ENCODE measurements at regions not wholly inside any gene's neighbourhood (a gene's known extent, or its start where the extent isn't known, plus 50 kb on each side); places are given as distances from the start of the nearest gene placed in this dataset.

DNA sequence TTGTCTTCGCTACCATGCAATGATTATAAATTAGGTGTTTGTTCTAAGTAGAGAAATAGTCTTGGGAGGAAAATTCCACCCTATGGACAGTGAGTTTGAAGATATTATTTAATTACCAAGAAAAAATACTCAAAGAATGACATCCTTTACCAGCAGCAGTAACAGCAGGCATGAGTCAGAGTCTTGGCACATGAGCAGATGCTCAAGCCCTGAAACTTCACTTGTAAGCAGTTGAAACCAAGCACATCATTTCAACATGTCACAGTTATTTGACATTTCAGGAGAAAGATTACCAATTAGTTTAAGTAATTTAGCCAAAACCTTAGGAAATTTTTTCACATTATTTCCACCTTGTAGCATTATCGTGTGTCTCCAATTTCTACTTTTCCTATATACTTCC lies 99.2 kb downstream of the C12orf50 start:
- no peak for DNase-seq (ENCODE audit: low read depth)
- TF ChIP-seq, protein P1, sequence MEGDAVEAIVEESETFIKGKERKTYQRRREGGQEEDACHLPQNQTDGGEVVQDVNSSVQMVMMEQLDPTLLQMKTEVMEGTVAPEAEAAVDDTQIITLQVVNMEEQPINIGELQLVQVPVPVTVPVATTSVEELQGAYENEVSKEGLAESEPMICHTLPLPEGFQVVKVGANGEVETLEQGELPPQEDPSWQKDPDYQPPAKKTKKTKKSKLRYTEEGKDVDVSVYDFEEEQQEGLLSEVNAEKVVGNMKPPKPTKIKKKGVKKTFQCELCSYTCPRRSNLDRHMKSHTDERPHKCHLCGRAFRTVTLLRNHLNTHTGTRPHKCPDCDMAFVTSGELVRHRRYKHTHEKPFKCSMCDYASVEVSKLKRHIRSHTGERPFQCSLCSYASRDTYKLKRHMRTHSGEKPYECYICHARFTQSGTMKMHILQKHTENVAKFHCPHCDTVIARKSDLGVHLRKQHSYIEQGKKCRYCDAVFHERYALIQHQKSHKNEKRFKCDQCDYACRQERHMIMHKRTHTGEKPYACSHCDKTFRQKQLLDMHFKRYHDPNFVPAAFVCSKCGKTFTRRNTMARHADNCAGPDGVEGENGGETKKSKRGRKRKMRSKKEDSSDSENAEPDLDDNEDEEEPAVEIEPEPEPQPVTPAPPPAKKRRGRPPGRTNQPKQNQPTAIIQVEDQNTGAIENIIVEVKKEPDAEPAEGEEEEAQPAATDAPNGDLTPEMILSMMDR (IDR thresholded peaks at IDR 0.05; ENCODE audit: control insufficient read depth, extremely low read depth, insufficient read depth), result no peak

DNA sequence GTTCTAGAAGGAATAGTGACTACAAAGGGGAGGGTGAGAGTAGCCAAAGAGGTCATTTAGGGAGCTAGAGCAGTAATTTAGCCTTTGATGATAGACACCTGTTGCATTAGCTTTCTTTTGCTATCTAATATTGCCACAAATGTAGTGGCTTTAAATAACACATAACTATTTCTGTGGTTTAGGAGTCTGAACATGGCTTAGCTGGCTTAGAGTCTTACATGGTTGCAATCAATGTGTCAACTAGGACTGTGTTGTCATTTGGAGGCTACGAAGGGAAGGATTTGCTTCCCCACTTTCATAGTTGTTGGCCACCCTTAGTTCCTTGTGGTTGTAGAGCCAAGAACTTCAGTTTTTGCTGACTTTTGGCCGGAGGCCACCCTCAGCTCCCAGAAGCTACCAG lies 99.9 kb downstream of the C12orf50 start:
- no peak overlapping the region for H3K4me3 ChIP-seq (ENCODE audit: low read depth, low read length)
- no peak for DNase-seq (ENCODE audit: low read depth)
- TF ChIP-seq, protein P1 (IDR thresholded peaks at IDR 0.05; ENCODE audit: control insufficient read depth, extremely low read depth, insufficient read depth), result no peak

More for the DNA sequence above, 99.2 kb downstream of the C12orf50 start:
- H3K4me3 ChIP-seq (ENCODE audit: low read depth, low read length), result no peak overlapping the region

DNA sequence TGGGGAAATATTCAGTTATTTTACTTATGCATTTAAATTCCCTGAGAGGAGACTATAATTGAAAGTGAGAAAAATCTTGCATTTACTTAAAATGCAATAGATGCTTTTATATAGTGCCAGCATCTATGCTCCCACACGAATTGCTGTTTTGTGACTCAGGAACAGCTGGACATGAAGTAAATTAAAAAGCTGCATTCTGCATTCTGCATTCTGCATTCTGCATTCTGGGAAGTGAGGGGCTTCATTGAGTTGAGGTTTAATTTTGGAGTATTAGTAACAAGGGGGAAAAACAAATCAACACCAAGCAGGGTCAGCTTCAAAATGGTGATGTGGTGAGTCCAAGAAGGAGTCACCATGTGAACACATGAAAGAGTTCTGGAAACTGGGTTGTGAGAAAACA lies 101.2 kb downstream of the C12orf50 start:
- TF ChIP-seq, protein P1 (IDR thresholded peaks at IDR 0.05; ENCODE audit: control insufficient read depth, extremely low read depth, insufficient read depth), result no peak
- DNase-seq (ENCODE audit: low read depth), result no peak
- no peak overlapping the region for H3K4me3 ChIP-seq (ENCODE audit: low read depth, low read length)

DNA sequence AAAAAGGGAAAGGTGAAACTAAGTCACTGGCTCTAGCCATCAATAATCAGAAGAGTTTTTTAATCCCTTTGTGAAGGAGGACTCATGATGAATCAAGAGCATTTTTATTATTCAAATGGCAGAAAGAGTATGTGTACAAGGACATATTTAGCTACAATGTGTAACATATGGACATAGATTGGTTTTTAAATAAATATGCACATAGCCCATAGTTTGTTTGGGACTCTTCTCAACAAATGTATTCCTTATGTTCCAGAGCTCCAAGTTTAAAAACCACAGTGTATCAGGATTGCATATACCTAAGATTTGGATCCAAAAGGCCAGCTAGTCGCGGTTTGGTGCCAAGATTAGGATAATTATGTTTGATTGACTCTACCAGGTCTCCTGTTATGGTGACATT lies 104.2 kb downstream of the C12orf50 start:
- TF ChIP-seq, protein P1 (IDR thresholded peaks at IDR 0.05; ENCODE audit: control insufficient read depth, extremely low read depth, insufficient read depth), result no peak
- DNase-seq (ENCODE audit: low read depth), result no peak
- H3K4me3 ChIP-seq (ENCODE audit: low read depth, low read length), result no peak overlapping the region

DNA sequence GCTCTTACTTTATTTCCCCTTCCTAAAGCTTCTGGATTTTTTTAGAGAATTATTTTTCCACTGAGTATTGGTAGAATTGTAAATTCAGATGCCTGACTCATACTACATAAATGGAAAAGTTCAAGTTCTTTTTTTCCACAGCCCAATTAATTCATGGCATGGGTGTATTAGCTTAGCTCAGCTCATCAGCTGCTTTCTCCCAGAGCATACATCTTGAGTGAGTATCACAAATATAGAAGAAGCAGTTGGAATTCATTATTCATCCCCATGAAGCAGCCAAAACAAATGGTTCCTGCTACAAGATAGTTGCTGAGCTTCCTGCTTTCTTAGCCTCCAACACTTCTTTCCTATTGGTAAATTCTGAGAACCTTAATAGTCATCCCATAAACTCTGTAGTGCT lies 105.1 kb downstream of the C12orf50 start:
- no peak overlapping the region for H3K4me3 ChIP-seq (ENCODE audit: low read depth, low read length)
- DNase-seq (ENCODE audit: low read depth), result no peak
- TF ChIP-seq, protein P1 (IDR thresholded peaks at IDR 0.05; ENCODE audit: control insufficient read depth, extremely low read depth, insufficient read depth), result no peak

DNA sequence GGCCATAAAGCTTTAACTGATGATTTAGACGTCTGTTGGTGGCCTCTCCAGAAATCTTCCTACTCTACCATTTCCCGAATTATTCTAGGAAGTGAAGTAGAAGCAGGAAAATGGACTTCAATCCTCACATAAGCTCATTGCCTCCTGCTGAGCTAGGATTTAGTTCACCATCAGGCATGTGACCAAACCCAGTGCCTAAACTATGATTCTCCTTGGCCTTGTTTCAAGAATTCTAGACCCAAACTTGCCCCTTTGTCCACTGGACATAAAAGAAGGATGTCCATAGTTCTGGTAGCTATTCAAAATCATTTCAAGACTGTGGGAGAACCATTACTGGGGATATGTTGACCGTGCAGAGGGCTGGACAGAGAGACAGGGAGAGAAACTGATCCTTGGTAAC lies 105.8 kb downstream of the C12orf50 start:
- DNase-seq (ENCODE audit: low read depth), result no peak
- no peak overlapping the region for H3K4me3 ChIP-seq (ENCODE audit: low read depth, low read length)
- TF ChIP-seq, protein P1 (IDR thresholded peaks at IDR 0.05; ENCODE audit: control insufficient read depth, extremely low read depth, insufficient read depth), result no peak

DNA sequence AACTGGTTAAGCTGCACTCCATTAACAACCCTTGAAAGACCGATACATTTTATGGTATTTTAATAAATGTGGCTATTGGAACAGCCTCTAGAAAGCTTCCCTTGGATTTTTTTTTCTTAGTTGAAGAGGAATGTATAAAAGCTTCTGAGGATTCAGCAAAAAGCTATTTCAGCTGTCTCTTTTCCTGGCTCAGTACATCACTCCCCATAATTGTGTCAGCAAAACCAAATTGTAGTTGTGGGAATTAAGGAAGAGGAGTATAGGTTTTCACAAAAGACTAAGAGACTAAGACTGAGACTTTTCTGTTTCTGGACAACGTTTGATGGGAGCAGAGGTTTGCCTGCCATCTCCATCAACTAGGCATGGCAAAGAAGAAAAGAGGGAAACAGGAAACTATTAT lies 106.5 kb downstream of the C12orf50 start:
- no peak overlapping the region for H3K4me3 ChIP-seq (ENCODE audit: low read depth, low read length)
- TF ChIP-seq, protein P1 (IDR thresholded peaks at IDR 0.05; ENCODE audit: control insufficient read depth, extremely low read depth, insufficient read depth), result no peak
- no peak for DNase-seq (ENCODE audit: low read depth)
